WTC11 (cell line): ENCODE measurements at regions not wholly inside any gene's neighbourhood (a gene's known extent, or its start where the extent isn't known, plus 50 kb on each side); places are given as distances from the start of the nearest gene placed in this dataset.
"Not testable (repeated sequence)": the region's sequence is repeated elsewhere in the genome, so short reads cannot be mapped to it uniquely, and the experiment has no call there.

ENCODE experiments used
- CTCF ChIP-seq: fragments of 200-600 bp; IDR thresholded peaks from 2 replicates; pipeline ENCODE4 v1.8.0; 2022; ENCODE audit warnings: antibody characterized with exemption
- FOXJ3 ChIP-seq: sonication (generic); formaldehyde crosslinking; IDR thresholded peaks from 2 replicates; pipeline ENCODE4 v1.9.0; 2021; ENCODE audit warnings: missing genetic modification reagents, mild to moderate bottlenecking, borderline replicate concordance
- TF ChIP-seq, protein P1 (sequence below): fragments of 250-450 bp; sonication (Bioruptor Pico); IDR thresholded peaks from 2 replicates; pipeline ENCODE4 v1.9.0; 2021; ENCODE audit warnings: moderate library complexity, mild to moderate bottlenecking, inconsistent platforms, borderline replicate concordance

DNA sequence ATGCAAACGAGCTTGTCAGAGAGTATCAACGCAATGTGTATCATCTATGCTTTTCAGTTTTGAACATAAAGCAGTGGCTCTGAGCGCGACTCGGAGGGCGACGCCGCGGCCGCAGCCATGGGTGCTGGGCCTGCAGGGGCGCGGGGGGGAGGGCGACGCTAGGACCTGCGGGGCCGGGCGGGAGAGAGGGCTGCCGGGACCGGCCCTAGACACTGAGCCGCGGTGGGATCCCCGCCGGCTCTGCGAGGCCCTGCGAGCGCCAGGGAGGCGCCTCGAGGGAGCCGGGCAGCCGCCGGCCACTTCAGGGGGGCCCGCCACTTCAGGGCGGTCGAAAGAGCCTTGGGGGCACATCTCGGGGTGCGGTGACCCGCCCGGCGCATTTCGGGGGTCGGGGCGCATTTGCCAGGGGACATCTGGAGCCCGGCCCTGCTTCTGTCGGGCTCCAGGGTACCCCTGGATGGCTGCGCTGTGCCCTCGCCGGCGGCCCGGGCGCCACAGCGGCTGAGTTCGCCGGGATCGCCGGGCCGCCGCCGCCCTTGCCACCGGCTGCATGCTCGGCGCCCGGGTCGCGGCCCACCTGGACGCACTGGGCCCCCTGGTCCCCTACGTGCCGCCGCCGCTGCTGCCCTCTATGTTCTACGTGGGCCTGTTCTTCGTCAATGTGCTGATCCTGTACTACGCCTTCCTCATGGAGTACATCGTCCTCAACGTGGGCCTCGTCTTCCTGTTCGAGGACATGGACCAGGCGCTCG lies 59.6 kb downstream of the GOLGA6L7 start:
- TF ChIP-seq, protein P1, sequence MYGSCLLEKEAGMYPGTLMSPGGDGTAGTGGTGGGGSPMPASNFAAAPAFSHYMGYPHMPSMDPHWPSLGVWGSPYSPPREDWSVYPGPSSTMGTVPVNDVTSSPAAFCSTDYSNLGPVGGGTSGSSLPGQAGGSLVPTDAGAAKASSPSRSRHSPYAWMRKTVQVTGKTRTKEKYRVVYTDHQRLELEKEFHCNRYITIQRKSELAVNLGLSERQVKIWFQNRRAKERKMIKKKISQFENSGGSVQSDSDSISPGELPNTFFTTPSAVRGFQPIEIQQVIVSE (CRISPR knock-in tag): not testable (repeated sequence)
- TF ChIP-seq FOXJ3 (CRISPR knock-in tag); CTCF: not testable (repeated sequence)
